ENCODE measurements at regions not wholly inside any gene's neighbourhood (a gene's known extent, or its start where the extent isn't known, plus 50 kb on each side); places are given as distances from the start of the nearest gene placed in this dataset.

- DNase-seq (ENCODE audit: low spot score) = no peak
- TF ChIP-seq CTCF (IDR thresholded peaks at IDR 0.05) = no peak
- no peak for ATAC-seq (ENCODE audit: low FRiP score)
Observed at GRCh38 chr13:64928696-64929499, 2301.2 kb downstream of the PCDH9 start.

GRCh38 chr13:64925727-64926126 lies 2304.4 kb downstream of the PCDH9 start:
- no peak for DNase-seq (ENCODE audit: low spot score)
- no peak for TF ChIP-seq CTCF (IDR thresholded peaks at IDR 0.05)
- no peak for ATAC-seq (ENCODE audit: low FRiP score)

- TF ChIP-seq CTCF (IDR thresholded peaks at IDR 0.05) = no peak
- no peak for DNase-seq (ENCODE audit: low spot score)
- no peak for ATAC-seq (ENCODE audit: low FRiP score)
Observed at GRCh38 chr13:64925284-64925683, 2304.9 kb downstream of the PCDH9 start.

GRCh38 chr13:64924401-64924800 lies 2305.7 kb downstream of the PCDH9 start:
- TF ChIP-seq CTCF (IDR thresholded peaks at IDR 0.05) = no peak
- DNase-seq (ENCODE audit: low spot score) (no peak), ATAC-seq (ENCODE audit: low FRiP score) (no peak)

- no peak for DNase-seq (ENCODE audit: low spot score)
- ATAC-seq (ENCODE audit: low FRiP score) = no peak
- no peak for TF ChIP-seq CTCF (IDR thresholded peaks at IDR 0.05)
Observed at GRCh38 chr13:64917566-64917965, 2312.6 kb downstream of the PCDH9 start.

GRCh38 chr13:64912141-64912540 lies 2318.0 kb downstream of the PCDH9 start:
- DNase-seq (ENCODE audit: low spot score) (no peak), ATAC-seq (ENCODE audit: low FRiP score) (no peak)
- TF ChIP-seq CTCF (IDR thresholded peaks at IDR 0.05) = no peak

GRCh38 chr13:64910096-64910495 lies 2320.0 kb downstream of the PCDH9 start:
- ATAC-seq (ENCODE audit: low FRiP score) = no peak
- no peak for DNase-seq (ENCODE audit: low spot score)
- no peak for TF ChIP-seq CTCF (IDR thresholded peaks at IDR 0.05)

Measured in omental fat pad (tissue), 3 donors.